NCI-H82 treated with DMSO at 0.1 percent for 48 hours (cell line): ENCODE measurements at regions not wholly inside any gene's neighbourhood (a gene's known extent, or its start where the extent isn't known, plus 50 kb on each side); places are given as distances from the start of the nearest gene placed in this dataset.

Experiments used
- DNase-seq: peaks from one replicate; lab custom pipeline; 2025; ENCODE audit not compliant: unreplicated experiment; lab: John Stamatoyannopoulos, UW

DNA sequence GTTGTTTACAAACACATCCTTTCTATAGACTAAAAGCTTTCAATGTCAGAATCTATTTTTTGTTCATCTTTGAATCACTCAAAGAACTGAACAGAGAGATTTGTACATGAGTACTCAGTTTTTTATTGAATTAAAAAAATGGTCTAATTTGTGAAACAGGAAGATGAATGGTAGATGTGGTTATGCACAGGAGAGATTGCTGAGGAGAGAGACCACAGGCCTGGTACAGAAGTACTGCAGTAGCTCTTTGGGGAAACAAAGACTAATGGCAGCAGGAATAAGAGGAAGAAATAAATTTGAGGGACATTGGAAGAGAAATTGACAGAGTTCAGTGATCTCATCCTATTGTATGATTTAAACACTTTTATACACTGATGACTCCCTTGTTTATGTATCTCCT, 222.0 kb upstream of the ARGLU1 start:
- no peak for DNase-seq

DNA sequence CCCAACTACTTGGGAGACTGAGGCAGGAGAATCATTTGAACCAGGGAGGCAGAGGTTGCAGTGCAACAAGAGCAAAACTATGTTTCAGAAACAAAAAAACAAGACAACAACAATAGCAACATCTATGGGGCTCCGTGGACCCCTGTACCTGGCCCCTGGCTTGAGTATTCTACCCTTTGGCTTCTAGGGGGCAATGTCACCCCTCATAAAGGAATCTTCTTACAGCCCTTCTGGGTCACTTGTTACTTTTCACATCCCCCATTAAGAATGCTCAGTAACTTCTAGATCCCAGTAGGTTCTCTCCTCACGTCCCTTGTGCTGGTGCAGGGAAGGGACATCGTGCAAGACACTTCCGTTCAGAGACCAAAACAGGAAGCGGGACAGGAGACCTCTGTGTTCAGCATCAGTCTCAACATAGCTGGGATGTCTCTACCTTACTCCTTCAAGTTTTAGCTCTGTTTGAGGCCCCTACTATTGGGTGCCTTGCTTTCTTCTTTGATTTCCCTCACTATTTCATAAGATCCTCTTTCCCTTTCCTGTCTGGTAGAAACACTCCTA, 218.1 kb upstream of the ARGLU1 start:
- no peak for DNase-seq

GRCh38 chr13:106774621-106775020, 206.7 kb upstream of the ARGLU1 start:
- no peak for DNase-seq

DNA sequence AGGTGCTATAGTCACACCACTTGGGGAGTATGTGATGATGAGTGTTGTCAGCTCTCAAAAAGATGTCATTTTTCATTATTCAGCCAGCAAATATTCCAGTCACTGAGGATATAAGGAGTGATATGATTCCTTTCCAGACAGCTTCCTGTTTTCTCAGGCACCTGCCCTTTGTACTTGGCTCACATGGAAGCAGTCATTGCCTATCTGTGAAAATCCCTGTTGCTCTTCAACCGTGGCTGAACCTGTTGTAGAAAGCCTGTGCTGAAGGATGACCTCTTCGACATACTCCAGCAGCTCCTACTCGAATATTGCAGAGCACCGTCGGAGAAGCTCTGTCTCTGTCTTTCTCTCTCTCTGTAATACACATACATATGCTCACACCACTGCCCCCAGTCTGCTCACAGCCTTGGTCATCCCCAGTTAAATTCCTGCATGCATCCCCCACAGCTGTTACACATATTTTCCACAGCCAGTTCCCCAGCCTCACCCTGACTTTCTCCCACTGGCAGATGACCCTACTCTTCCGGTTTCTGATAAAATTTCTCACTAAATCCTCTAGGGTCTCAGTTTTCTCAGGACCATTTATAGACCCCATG, 204.2 kb upstream of the ARGLU1 start:
- DNase-seq, result no peak

- DNase-seq, result no peak
These were observed 201.1 kb upstream of the ARGLU1 start for GRCh38 chr13:106768991-106769390.

GRCh38 chr13:106762708-106763107, 194.8 kb upstream of the ARGLU1 start:
- DNase-seq, result no peak

DNA sequence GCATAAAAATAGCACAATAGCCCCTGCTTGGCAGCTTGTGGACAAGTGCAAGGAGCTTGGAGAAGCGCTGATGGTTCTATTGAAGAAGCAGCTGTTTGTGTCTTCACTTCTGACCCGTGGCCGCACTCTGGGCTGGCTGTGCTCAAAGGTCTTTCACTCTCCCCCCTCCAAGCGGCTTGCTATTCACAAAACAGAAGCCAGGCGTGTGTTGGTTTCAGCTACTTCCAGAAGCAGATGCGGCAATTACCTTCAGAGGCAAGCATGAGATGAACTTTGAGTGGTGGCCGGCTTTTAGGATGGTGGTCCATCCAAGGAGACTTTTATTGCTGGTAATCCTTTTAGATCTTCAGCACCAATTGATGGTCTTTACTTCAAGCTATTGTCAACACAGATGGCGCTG, 188.5 kb upstream of the ARGLU1 start:
- DNase-seq, result peak; percentile 74

DNA sequence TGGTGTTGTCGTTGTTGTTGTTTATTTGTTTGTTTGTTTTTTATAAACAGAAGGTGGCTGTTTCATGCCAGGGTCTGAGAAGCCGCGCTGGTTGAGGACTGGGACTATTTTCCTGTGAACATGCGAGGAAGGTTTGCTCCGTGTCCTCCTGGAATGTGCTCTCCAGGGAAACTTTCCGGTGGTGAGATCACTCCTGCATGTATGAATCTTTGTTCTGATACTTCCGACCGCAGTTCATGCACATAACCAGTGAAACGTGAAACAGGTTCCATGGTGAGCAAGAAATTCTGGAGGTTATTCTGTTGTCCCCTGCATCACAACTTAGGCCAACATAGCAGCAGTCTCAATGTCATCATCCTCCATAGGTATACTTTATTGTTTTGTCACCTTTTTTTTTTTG, 187.6 kb upstream of the ARGLU1 start:
- DNase-seq, result no peak

DNA sequence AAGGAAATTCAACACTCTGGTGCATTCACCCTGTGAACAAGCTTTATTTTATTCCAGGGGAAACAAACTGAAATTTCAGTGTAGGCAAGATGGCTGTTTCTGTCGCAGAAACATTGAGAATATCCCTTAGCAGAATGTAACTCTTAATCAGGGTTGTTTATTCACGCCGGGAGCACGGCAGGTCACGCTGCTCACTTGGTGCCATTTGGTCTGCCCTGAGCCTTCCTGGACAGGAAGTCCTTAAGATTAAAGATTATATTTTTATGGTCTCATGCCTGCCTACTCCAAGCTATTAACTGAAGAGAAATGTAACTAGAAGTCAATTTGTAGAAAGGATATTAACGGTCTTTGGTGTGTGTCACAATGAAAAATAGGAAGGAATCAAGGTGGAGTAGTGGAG, 185.3 kb upstream of the ARGLU1 start:
- DNase-seq, result no peak

GRCh38 chr13:106752584-106753170, 184.7 kb upstream of the ARGLU1 start:
- no peak for DNase-seq

DNA sequence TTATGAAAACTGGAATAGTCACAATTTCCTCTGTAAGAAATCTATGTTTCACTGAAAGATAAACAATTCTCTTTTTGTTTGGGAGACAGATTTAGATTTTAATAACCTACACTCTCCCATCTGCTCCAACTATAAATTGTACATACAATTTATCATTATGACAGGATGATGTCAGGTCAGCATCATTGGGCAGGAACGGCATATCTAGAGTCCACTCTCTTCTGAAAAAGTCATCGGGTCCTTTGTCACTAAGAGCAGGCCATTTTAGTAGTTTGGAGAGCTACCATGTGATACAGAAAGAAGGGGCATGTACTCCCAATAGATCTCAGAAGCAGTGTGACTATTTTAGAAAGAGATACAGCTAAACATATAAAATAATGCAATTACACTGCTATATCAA, 180.8 kb upstream of the ARGLU1 start:
- DNase-seq, result no peak

DNA sequence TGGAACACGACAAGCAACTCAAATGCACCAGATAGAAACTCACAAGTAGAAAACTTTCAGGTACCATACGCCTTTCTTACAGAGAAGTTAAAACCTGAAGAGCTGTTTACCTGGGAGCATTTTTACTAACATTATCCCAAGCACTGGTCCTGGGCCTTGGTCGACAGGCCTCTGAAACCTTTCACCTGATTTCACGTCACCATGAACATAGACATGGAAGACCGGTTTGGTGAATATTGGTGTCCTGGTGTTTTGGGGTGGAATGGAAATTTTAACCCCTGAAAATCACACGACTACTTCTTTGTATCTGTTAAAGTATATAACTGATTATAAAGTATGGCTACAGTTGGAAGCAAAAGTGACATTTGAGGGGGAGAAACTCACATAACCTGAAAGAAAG, 176.6 kb upstream of the ARGLU1 start:
- DNase-seq, result no peak

- no peak for DNase-seq
These were observed 170.3 kb upstream of the ARGLU1 start for GRCh38 chr13:106738186-106738678.

DNA sequence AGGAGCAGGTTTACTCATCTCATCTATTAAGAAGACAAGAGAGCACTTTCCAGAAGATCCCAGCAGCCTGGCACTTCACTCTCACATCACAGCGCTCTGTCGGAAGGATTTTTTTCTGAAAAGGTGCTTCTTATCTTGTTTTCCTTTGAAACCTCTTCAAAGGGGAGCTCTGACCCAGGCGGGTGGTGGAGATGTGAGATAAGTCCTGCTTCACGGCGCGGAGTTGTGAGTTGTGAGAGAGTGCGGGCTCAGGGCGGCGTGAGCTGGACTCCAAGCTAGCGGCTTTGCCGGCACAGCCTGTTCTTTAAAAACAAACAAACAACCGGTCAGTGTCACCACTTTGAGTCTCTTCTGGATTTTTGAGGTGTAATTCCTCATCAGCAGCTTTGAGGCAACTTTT, 169.0 kb upstream of the ARGLU1 start:
- no peak for DNase-seq

GRCh38 chr13:106734198-106734597, 166.3 kb upstream of the ARGLU1 start:
- no peak for DNase-seq

GRCh38 chr13:106723036-106723435, 155.1 kb upstream of the ARGLU1 start:
- no peak for DNase-seq

GRCh38 chr13:106722620-106723019, 154.7 kb upstream of the ARGLU1 start:
- DNase-seq, result no peak

GRCh38 chr13:106721599-106721998, 153.7 kb upstream of the ARGLU1 start:
- DNase-seq, result no peak

- no peak for DNase-seq
These were observed 146.5 kb upstream of the ARGLU1 start for GRCh38 chr13:106714271-106714982.

DNA sequence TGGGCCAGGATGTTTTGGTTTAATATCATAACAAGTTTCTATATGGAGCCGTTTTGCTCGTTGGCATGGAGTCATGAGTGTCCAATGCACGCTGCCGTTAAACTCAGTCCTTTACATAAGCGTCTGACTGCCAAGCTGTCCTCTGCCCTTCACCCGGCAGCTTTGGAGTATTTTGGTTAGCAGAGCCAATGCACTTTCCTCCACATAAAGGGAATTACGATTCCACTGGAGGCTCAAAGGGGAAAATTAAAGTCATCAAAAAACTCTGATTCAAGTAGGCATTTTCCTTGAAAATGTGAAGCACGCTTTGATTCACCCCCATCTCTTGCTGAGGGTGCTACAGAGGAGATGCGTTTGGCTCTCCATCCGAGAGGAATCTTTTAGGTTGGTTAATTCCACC, 144.4 kb upstream of the ARGLU1 start:
- DNase-seq, result no peak

DNA sequence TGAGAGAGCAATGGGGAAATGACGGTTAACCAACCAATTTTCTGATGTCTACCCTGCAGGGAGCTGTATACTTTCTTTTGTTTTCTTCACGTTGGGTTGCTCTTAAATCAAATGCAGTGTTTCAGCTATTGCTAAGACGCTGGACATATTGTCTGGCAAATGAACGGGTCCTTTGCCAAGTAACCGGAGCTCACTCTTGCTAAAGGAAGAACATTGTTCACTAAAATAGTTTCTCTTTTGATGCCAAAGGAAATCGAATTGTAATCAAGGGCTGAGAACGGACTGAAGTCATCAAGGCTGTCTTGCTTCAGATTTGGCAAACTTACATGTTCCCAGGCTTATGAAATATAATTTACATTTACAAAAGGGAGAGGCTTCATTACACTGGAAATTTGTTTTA, 142.3 kb upstream of the ARGLU1 start:
- DNase-seq, result no peak

DNA sequence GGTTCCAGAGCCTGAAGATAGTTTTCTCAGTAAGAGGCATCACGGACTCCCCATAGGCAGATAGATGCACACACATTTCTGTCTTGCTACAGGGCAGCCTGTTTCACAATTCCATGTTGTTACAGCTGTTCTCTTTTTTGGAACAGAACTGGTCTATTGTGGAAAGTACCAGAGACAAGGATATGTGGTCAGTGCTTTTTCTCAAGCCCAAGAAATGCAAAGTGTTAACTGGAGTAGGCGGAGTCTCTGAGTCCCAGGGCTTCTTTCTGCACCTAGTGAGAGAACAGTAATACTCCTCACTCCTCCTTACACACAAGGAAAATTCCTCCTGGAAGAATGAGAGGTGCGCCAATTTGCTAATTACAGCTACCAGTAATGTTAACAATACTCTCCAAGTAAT, 141.6 kb upstream of the ARGLU1 start:
- DNase-seq, result no peak
